ENCODE measurements at regions not wholly inside any gene's neighbourhood (a gene's known extent, or its start where the extent isn't known, plus 50 kb on each side); places are given as distances from the start of the nearest gene placed in this dataset.

DNA sequence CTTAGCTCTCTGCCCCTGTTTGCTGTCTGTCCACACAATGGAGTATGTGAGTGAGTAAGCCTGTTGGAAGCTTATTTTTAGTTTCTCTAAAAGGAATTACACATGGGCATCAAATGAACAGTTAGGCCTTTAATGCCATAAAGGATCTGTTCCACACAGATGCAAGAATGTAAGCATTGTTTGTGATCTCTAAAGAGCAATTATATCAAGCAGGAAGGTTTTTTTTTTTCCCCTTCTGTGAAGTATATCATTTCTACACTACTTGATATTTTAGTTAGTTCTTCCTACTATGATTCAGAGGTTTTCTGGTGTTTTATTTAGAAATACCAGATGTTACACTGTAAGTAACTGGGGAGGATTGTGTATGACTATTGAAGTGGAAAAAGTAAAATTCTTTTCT, 627.5 kb downstream of the COL12A1 start:
- TF ChIP-seq, protein P1, sequence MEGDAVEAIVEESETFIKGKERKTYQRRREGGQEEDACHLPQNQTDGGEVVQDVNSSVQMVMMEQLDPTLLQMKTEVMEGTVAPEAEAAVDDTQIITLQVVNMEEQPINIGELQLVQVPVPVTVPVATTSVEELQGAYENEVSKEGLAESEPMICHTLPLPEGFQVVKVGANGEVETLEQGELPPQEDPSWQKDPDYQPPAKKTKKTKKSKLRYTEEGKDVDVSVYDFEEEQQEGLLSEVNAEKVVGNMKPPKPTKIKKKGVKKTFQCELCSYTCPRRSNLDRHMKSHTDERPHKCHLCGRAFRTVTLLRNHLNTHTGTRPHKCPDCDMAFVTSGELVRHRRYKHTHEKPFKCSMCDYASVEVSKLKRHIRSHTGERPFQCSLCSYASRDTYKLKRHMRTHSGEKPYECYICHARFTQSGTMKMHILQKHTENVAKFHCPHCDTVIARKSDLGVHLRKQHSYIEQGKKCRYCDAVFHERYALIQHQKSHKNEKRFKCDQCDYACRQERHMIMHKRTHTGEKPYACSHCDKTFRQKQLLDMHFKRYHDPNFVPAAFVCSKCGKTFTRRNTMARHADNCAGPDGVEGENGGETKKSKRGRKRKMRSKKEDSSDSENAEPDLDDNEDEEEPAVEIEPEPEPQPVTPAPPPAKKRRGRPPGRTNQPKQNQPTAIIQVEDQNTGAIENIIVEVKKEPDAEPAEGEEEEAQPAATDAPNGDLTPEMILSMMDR (IDR thresholded peaks at IDR 0.05; ENCODE audit: poor library complexity, severe bottlenecking), result no peak
- TF ChIP-seq MXI1 (conservative IDR thresholded peaks at IDR 0.05; ENCODE audit: poor library complexity, severe bottlenecking) (no peak), RAD21 (conservative IDR thresholded peaks at IDR 0.05) (no peak), EP300 (conservative IDR thresholded peaks at IDR 0.05; ENCODE audit: poor library complexity, severe bottlenecking) (no peak), EZH2 (IDR thresholded peaks at IDR 0.05; ENCODE audit: borderline replicate concordance, insufficient read depth, low read length, poor library complexity, severe bottlenecking) (no peak), POLR2AphosphoS5 (IDR thresholded peaks at IDR 0.05) (no peak), SMC3 (conservative IDR thresholded peaks at IDR 0.05; ENCODE audit: poor library complexity) (no peak), TAF1 (IDR thresholded peaks at IDR 0.05; ENCODE audit: low read depth) (no peak)
- TF ChIP-seq, protein P2, sequence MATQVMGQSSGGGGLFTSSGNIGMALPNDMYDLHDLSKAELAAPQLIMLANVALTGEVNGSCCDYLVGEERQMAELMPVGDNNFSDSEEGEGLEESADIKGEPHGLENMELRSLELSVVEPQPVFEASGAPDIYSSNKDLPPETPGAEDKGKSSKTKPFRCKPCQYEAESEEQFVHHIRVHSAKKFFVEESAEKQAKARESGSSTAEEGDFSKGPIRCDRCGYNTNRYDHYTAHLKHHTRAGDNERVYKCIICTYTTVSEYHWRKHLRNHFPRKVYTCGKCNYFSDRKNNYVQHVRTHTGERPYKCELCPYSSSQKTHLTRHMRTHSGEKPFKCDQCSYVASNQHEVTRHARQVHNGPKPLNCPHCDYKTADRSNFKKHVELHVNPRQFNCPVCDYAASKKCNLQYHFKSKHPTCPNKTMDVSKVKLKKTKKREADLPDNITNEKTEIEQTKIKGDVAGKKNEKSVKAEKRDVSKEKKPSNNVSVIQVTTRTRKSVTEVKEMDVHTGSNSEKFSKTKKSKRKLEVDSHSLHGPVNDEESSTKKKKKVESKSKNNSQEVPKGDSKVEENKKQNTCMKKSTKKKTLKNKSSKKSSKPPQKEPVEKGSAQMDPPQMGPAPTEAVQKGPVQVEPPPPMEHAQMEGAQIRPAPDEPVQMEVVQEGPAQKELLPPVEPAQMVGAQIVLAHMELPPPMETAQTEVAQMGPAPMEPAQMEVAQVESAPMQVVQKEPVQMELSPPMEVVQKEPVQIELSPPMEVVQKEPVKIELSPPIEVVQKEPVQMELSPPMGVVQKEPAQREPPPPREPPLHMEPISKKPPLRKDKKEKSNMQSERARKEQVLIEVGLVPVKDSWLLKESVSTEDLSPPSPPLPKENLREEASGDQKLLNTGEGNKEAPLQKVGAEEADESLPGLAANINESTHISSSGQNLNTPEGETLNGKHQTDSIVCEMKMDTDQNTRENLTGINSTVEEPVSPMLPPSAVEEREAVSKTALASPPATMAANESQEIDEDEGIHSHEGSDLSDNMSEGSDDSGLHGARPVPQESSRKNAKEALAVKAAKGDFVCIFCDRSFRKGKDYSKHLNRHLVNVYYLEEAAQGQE (IDR thresholded peaks at IDR 0.05; ENCODE audit: borderline replicate concordance), result no peak

Data from neural cell (in vitro differentiated cells).